Right lobe of liver (tissue), 4 donors: ENCODE measurements at regions not wholly inside any gene's neighbourhood (a gene's known extent, or its start where the extent isn't known, plus 50 kb on each side); places are given as distances from the start of the nearest gene placed in this dataset.
"Not testable (repeated sequence)": the region's sequence is repeated elsewhere in the genome, so short reads cannot be mapped to it uniquely, and the experiment has no call there.

Source experiments
- CTCF ChIP-seq, 4 donors: fragments of 200-600 bp in 3 of 4; fragments of 450-650 bp in 1 of 4; IDR thresholded peaks; one replicate each; pipeline versions ENCODE4 v1.5.1 to v1.8.0; 2016 to 2022; ENCODE audit warnings: antibody characterized with exemption in 4 of 4, mild to moderate bottlenecking in 2 of 4
- POLR2A ChIP-seq: fragments of 450-650 bp; IDR thresholded peaks from one replicate; pipeline ENCODE4 v1.6.1; 2017; ENCODE audit warnings: antibody characterized with exemption, mild to moderate bottlenecking
- donor health status: DM: no; HTN: no; CAD: no.
- donor health status: DM: no; HTN: no; CAD: no.
- donor health status: DM: no; HTN: yes; CAD: no.

- TF ChIP-seq CTCF (IDR thresholded peaks at IDR 0.05); POLR2A: not testable (repeated sequence)
Observed at GRCh38 chr16:52296706-52297315, 250.1 kb downstream of the TOX3 start.
